GM18505 (cell line): ENCODE measurements at regions not wholly inside any gene's neighbourhood (a gene's known extent, or its start where the extent isn't known, plus 50 kb on each side); places are given as distances from the start of the nearest gene placed in this dataset.
"Not testable (repeated sequence)": the region's sequence is repeated elsewhere in the genome, so short reads cannot be mapped to it uniquely, and the experiment has no call there.

Experiments
- ATAC-seq: cut with Tn5 transposase; IDR thresholded peaks from one replicate; pipeline ENCODE4 v1.9.1; 2021; ENCODE audit not compliant: unreplicated experiment
- POLR2A ChIP-seq: IDR thresholded peaks from 4 replicates; pipeline ENCODE4 v1.6.1; 2011; ENCODE audit warnings: borderline replicate concordance; ENCODE audit not compliant: insufficient read depth, insufficient read length; ENCODE audit errors: extremely low read depth

GRCh38 chr3:168820810-168821415 is 725.2 kb upstream of the GOLIM4 start:
- TF ChIP-seq POLR2A = no peak

GRCh38 chr3:168817177-168817576 is 721.5 kb upstream of the GOLIM4 start:
- no peak for TF ChIP-seq POLR2A
- no peak for ATAC-seq

More at GRCh38 chr3:168820810-168821415, 725.2 kb upstream of the GOLIM4 start:
- no peak for ATAC-seq

- no peak for ATAC-seq
- TF ChIP-seq POLR2A = no peak
Measured at GRCh38 chr3:168815946-168816345, 720.2 kb upstream of the GOLIM4 start.

GRCh38 chr3:168813225-168813802 is 717.6 kb upstream of the GOLIM4 start:
- no peak for ATAC-seq
- no peak for TF ChIP-seq POLR2A

GRCh38 chr3:168812234-168812633 is 716.5 kb upstream of the GOLIM4 start:
- no peak for ATAC-seq
- no peak for TF ChIP-seq POLR2A

- no peak for ATAC-seq
- TF ChIP-seq POLR2A = no peak
Measured at GRCh38 chr3:168808596-168808995, 712.9 kb upstream of the GOLIM4 start.

- no peak for TF ChIP-seq POLR2A
- ATAC-seq = no peak
Measured at GRCh38 chr3:168807448-168807847, 711.7 kb upstream of the GOLIM4 start.

- no peak for ATAC-seq
Measured at GRCh38 chr3:168806871-168807270, 711.1 kb upstream of the GOLIM4 start.

GRCh38 chr3:168803536-168803935 is 707.8 kb upstream of the GOLIM4 start:
- TF ChIP-seq POLR2A = no peak
- no peak for ATAC-seq

More at GRCh38 chr3:168806871-168807270, 711.1 kb upstream of the GOLIM4 start:
- TF ChIP-seq POLR2A = no peak

- no peak for ATAC-seq
- TF ChIP-seq POLR2A = no peak
Measured at GRCh38 chr3:168802766-168803165, 707.0 kb upstream of the GOLIM4 start.

GRCh38 chr3:168801794-168802193 is 706.1 kb upstream of the GOLIM4 start:
- ATAC-seq = no peak
- TF ChIP-seq POLR2A = no peak

GRCh38 chr3:168796339-168796738 is 700.6 kb upstream of the GOLIM4 start:
- TF ChIP-seq POLR2A = no peak
- no peak for ATAC-seq

GRCh38 chr3:168794427-168794826 is 698.7 kb upstream of the GOLIM4 start:
- no peak for ATAC-seq
- no peak for TF ChIP-seq POLR2A

- ATAC-seq = no peak
- no peak for TF ChIP-seq POLR2A
Measured at GRCh38 chr3:168782193-168782592, 686.5 kb upstream of the GOLIM4 start.

GRCh38 chr3:168779970-168780645 is 684.4 kb upstream of the GOLIM4 start:
- not testable (repeated sequence) for ATAC-seq
